ENCODE measurements at regions not wholly inside any gene's neighbourhood (a gene's known extent, or its start where the extent isn't known, plus 50 kb on each side); places are given as distances from the start of the nearest gene placed in this dataset.

DNA sequence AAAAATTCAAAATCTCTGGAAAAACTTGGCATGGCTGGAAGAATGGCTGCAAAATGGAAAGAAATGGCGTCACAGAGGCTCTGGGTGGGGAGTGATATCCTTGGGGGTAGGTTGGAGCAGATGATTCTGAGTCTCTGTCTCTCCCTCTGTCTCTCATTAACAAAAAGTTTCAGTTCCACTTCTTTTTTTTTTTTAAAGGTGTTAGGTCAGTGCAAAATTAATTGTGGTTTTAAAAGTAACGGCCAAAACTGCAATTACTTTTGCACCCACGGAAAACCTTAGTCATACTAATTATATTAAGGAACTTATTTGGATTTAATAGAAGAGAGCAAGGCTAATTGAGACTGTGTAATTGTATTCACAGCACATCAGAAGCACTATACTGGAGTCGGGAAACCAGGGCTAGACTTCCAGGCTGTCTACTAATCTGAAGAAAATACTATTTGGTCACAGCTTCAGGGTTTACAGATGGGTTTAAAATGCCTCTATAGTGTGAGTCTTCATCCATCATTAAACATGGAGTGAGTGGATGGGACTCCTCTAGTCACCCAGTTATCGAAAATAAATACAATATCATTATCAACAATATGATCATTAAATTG is 289.1 kb upstream of the PLD5 start:
- H2AFZ ChIP-seq (ENCODE audit: low read length): no peak overlapping the region
- H3K9ac ChIP-seq (replicated peaks in 1 of 4; ENCODE audit: extremely low read depth in 1 of 4, low read depth in 3 of 4, low read length in 3 of 4): no peak overlapping the region
- no peak overlapping the region for H2AK5ac ChIP-seq (ENCODE audit: low read depth, low read length)
- H3K14ac ChIP-seq (ENCODE audit: insufficient read length): no peak overlapping the region
- H3K23me2 ChIP-seq (ENCODE audit: low read depth, low read length): no peaks in the 10 kb centered on the region
- DNase-seq (ENCODE audit: low read depth in 1 of 2, low spot score in 2 of 2) (no peak), FAIRE-seq (no peak)
- no peak overlapping the region for H2BK20ac ChIP-seq (ENCODE audit: low read length)
- H3K4me2 ChIP-seq (ENCODE audit: insufficient read depth in 1 of 2, low read depth in 2 of 2, low read length in 2 of 2): no peak overlapping the region
- H3K36me3 ChIP-seq (ENCODE audit: control insufficient read depth in 2 of 4, insufficient read depth in 4 of 4, low read length in 3 of 4): no peaks in the 10 kb centered on the region
- H3K27me3 ChIP-seq (replicated peaks in 1 of 4; ENCODE audit: control insufficient read depth in 3 of 4, extremely low read depth in 1 of 4, insufficient read depth in 3 of 4, low read length in 3 of 4): no peaks in the 10 kb centered on the region
- ChIA-PET CTCF (ENCODE audit: partially characterized antibody) (no interaction called here), POLR2A (ENCODE audit: partially characterized antibody) (no interaction called here)
- H4K20me1 ChIP-seq (replicated peaks in 1 of 2; ENCODE audit: control insufficient read depth in 1 of 2, insufficient read depth in 2 of 2, low read length in 2 of 2): no peaks in the 10 kb centered on the region
- H4K5ac ChIP-seq (ENCODE audit: insufficient read length, low read depth, low read length): no peak overlapping the region
- no peak overlapping the region for H2BK5ac ChIP-seq (ENCODE audit: low read depth, low read length)
- no peak overlapping the region for H3K56ac ChIP-seq (replicated peaks; ENCODE audit: insufficient read length, low read depth, low read length)
- no peak overlapping the region for H3K4ac ChIP-seq (replicated peaks; ENCODE audit: insufficient read length, low read depth, low read length)
- no peaks in the 10 kb centered on the region for H3K9me3 ChIP-seq (ENCODE audit: insufficient read depth in 2 of 2, low read depth in 1 of 2, low read length in 1 of 2)
- H3K79me1 ChIP-seq (ENCODE audit: low read depth, low read length): no peaks in the 10 kb centered on the region
- no peak overlapping the region for H4K8ac ChIP-seq (ENCODE audit: extremely low read depth, insufficient read depth, low read length)
- no peaks in the 10 kb centered on the region for H3K79me2 ChIP-seq (ENCODE audit: control insufficient read depth in 1 of 2, insufficient read depth in 2 of 2, low read length in 2 of 2)
- WGBS, 2 experiments (ENCODE audit: extremely low coverage in 1 of 2, insufficient coverage in 1 of 2, insufficient read length in 1 of 2, insufficient replicate concordance in 2 of 2, low coverage in 1 of 2, low lambda C conversion rate in 2 of 2, missing lambda C conversion rate in 1 of 2): 91% methylated on average over 5 of the region's 5 CpGs; no CpG with 5 or more reads in 1 of the 2 experiments
- no peak overlapping the region for H2BK120ac ChIP-seq (replicated peaks; ENCODE audit: low read depth, low read length)
- H3K23ac ChIP-seq (ENCODE audit: insufficient read length): no peak overlapping the region
- H2BK15ac ChIP-seq (ENCODE audit: low read length): no peak overlapping the region
- H3K4me3 ChIP-seq (ENCODE audit: extremely low read depth in 1 of 4, insufficient read depth in 2 of 4, low read depth in 3 of 4, low read length in 4 of 4): no peak overlapping the region
- no peak overlapping the region for H2BK12ac ChIP-seq (ENCODE audit: low read depth, low read length)
- no peak overlapping the region for H4K91ac ChIP-seq (replicated peaks; ENCODE audit: insufficient read length, low read length)
- H3K18ac ChIP-seq (ENCODE audit: extremely low read depth, low read length): no peak overlapping the region
- H3K4me1 ChIP-seq (replicated peaks in 1 of 4; ENCODE audit: control insufficient read depth in 3 of 4, insufficient read depth in 4 of 4, low read length in 3 of 4): no peaks in the 10 kb centered on the region
- H3K27ac ChIP-seq (ENCODE audit: low read depth, low read length): no peak overlapping the region
- TF ChIP-seq GABPA (IDR thresholded peaks at IDR 0.05; ENCODE audit: borderline replicate concordance, insufficient read depth, low read length) (no peak), SP1 (IDR thresholded peaks at IDR 0.05; ENCODE audit: low read depth, low read length) (no peak), CEBPB (IDR thresholded peaks at IDR 0.05; ENCODE audit: low read depth, low read length) (no peak), SUZ12 (IDR thresholded peaks at IDR 0.05; ENCODE audit: low read length) (no peak), BCL11A (IDR thresholded peaks at IDR 0.05; ENCODE audit: low read depth in 2 of 2, low read length in 2 of 2) (no peak), POLR2AphosphoS5 (IDR thresholded peaks at IDR 0.05; ENCODE audit: low read depth, low read length) (no peak), KDM4A (IDR thresholded peaks at IDR 0.05; ENCODE audit: low read depth, low read length, severe bottlenecking) (no peak), HDAC2 (IDR thresholded peaks at IDR 0.05; ENCODE audit: borderline replicate concordance in 1 of 2, low read depth in 2 of 2, low read length in 2 of 2) (no peak), EZH2 (IDR thresholded peaks at IDR 0.05; ENCODE audit: low read depth, low read length, severe bottlenecking) (no peak)
- TF ChIP-seq, protein P1, sequence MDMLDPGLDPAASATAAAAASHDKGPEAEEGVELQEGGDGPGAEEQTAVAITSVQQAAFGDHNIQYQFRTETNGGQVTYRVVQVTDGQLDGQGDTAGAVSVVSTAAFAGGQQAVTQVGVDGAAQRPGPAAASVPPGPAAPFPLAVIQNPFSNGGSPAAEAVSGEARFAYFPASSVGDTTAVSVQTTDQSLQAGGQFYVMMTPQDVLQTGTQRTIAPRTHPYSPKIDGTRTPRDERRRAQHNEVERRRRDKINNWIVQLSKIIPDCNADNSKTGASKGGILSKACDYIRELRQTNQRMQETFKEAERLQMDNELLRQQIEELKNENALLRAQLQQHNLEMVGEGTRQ (IDR thresholded peaks at IDR 0.05; ENCODE audit: low read length): no peak
- TF ChIP-seq, protein P2, sequence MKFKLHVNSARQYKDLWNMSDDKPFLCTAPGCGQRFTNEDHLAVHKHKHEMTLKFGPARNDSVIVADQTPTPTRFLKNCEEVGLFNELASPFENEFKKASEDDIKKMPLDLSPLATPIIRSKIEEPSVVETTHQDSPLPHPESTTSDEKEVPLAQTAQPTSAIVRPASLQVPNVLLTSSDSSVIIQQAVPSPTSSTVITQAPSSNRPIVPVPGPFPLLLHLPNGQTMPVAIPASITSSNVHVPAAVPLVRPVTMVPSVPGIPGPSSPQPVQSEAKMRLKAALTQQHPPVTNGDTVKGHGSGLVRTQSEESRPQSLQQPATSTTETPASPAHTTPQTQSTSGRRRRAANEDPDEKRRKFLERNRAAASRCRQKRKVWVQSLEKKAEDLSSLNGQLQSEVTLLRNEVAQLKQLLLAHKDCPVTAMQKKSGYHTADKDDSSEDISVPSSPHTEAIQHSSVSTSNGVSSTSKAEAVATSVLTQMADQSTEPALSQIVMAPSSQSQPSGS (IDR thresholded peaks at IDR 0.05; ENCODE audit: low read length): no peak
